Mesothelial cell of epicardium (in vitro differentiated cells): ENCODE measurements at regions not wholly inside any gene's neighbourhood (a gene's known extent, or its start where the extent isn't known, plus 50 kb on each side); places are given as distances from the start of the nearest gene placed in this dataset.

Experiments
- DNase-seq, 2 experiments: peaks; one replicate each; pipeline ENCODE4 v3.0.0; 2021; ENCODE audit warnings: low spot score in 2 of 2; ENCODE audit not compliant: unreplicated experiment in 2 of 2
- H3K27ac Mint-ChIP-seq: 2 replicates; pipeline ENCODE4 v1.8.0; 2021; ENCODE audit warnings: mixed read lengths
- H3K27me3 Mint-ChIP-seq: 2 replicates; pipeline ENCODE4 v1.8.0; 2021; ENCODE audit warnings: low read depth, mixed read lengths
- H3K36me3 Mint-ChIP-seq: 2 replicates; pipeline ENCODE4 v1.8.0; 2021; ENCODE audit warnings: mixed read lengths
- H3K4me1 Mint-ChIP-seq: 2 replicates; pipeline ENCODE4 v1.8.0; 2021; ENCODE audit warnings: mixed read lengths
- H3K4me3 Mint-ChIP-seq: 2 replicates; pipeline ENCODE4 v1.8.0; 2021; ENCODE audit warnings: mild to moderate bottlenecking, moderate library complexity, mixed read lengths
- H3K9me3 Mint-ChIP-seq: 2 replicates; pipeline ENCODE4 v1.8.0; 2021; ENCODE audit warnings: mixed read lengths
- CTCF ChIP-seq: fragments of 200-600 bp; sonication (generic); IDR thresholded peaks from one replicate; pipeline ENCODE4 v1.5.0; 2021; ENCODE audit warnings: antibody characterized with exemption; ENCODE audit not compliant: unreplicated experiment

GRCh38 chr12:75579552-75579951 lies 68.1 kb upstream of the KRR1 start:
- TF ChIP-seq CTCF: no peak
- peaks cover 9% of the 10 kb centered on the region for H3K4me1 Mint-ChIP-seq
- no peak overlapping the region for H3K27ac Mint-ChIP-seq
- H3K9me3 Mint-ChIP-seq: no peaks in the 10 kb centered on the region
- no peak overlapping the region for H3K4me3 Mint-ChIP-seq
- no peak for DNase-seq
- no peaks in the 10 kb centered on the region for H3K27me3 Mint-ChIP-seq
- no peaks in the 10 kb centered on the region for H3K36me3 Mint-ChIP-seq

- Mint-ChIP-seq H3K9me3 (no peaks in the 10 kb centered on the region), H3K4me1 (peaks cover 9% of the 10 kb centered on the region), H3K4me3 (no peak overlapping the region), H3K27ac (no peak overlapping the region), H3K27me3 (no peaks in the 10 kb centered on the region), H3K36me3 (no peaks in the 10 kb centered on the region)
- no peak for TF ChIP-seq CTCF
- no peak for DNase-seq
Measured at GRCh38 chr12:75578546-75578945, 67.1 kb upstream of the KRR1 start.

GRCh38 chr12:75577812-75578211 lies 66.4 kb upstream of the KRR1 start:
- peaks cover 7% of the 10 kb centered on the region for H3K9me3 Mint-ChIP-seq
- H3K4me3 Mint-ChIP-seq: no peak overlapping the region
- TF ChIP-seq CTCF: no peak
- H3K36me3 Mint-ChIP-seq: peaks cover under 1% of the 10 kb centered on the region
- peaks cover 5% of the 10 kb centered on the region for H3K4me1 Mint-ChIP-seq
- no peak overlapping the region for H3K27ac Mint-ChIP-seq
- no peak for DNase-seq
- no peaks in the 10 kb centered on the region for H3K27me3 Mint-ChIP-seq

GRCh38 chr12:75571656-75572205 lies 60.3 kb upstream of the KRR1 start:
- peaks cover 20% of the 10 kb centered on the region for H3K4me1 Mint-ChIP-seq
- no peak overlapping the region for H3K27ac Mint-ChIP-seq
- no peak overlapping the region for H3K4me3 Mint-ChIP-seq
- peaks cover 10% of the 10 kb centered on the region for H3K36me3 Mint-ChIP-seq
- no peak for DNase-seq
- no peak for TF ChIP-seq CTCF
- H3K9me3 Mint-ChIP-seq: peaks cover 18% of the 10 kb centered on the region
- no peaks in the 10 kb centered on the region for H3K27me3 Mint-ChIP-seq

GRCh38 chr12:75571204-75571603 lies 59.8 kb upstream of the KRR1 start:
- H3K27ac Mint-ChIP-seq: no peak overlapping the region
- H3K4me3 Mint-ChIP-seq: no peak overlapping the region
- H3K27me3 Mint-ChIP-seq: no peaks in the 10 kb centered on the region
- no peak for DNase-seq
- no peak for TF ChIP-seq CTCF
- H3K9me3 Mint-ChIP-seq: peaks cover 18% of the 10 kb centered on the region
- H3K36me3 Mint-ChIP-seq: peaks cover 10% of the 10 kb centered on the region
- peaks cover 20% of the 10 kb centered on the region for H3K4me1 Mint-ChIP-seq

- peaks cover 30% of the 10 kb centered on the region for H3K9me3 Mint-ChIP-seq
- H3K36me3 Mint-ChIP-seq: peaks cover 15% of the 10 kb centered on the region
- DNase-seq: no peak
- peaks cover 20% of the 10 kb centered on the region for H3K4me1 Mint-ChIP-seq
- H3K27me3 Mint-ChIP-seq: no peaks in the 10 kb centered on the region
- H3K27ac Mint-ChIP-seq: no peak overlapping the region
- TF ChIP-seq CTCF: no peak
- no peak overlapping the region for H3K4me3 Mint-ChIP-seq
Measured at GRCh38 chr12:75568801-75569200, 57.4 kb upstream of the KRR1 start.
